ENCODE measurements at regions not wholly inside any gene's neighbourhood (a gene's known extent, or its start where the extent isn't known, plus 50 kb on each side); places are given as distances from the start of the nearest gene placed in this dataset.

DNA sequence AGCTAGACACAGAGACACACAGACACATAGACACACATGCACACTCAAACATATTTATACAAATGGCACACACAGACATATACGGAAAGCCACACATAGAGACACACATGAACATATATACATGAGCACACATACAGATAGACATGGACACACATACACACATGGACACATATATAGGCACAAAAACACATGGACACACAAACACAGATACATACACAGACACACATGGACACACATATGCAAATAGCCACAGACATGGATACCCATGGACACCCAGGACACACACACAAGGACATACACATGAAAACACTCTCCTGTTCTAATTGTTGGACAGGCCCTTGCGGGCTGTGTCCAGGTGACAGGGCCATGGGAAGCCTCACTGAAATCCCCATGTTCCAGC, 160.1 kb downstream of the IRS1 start:
- TF ChIP-seq, protein P1, sequence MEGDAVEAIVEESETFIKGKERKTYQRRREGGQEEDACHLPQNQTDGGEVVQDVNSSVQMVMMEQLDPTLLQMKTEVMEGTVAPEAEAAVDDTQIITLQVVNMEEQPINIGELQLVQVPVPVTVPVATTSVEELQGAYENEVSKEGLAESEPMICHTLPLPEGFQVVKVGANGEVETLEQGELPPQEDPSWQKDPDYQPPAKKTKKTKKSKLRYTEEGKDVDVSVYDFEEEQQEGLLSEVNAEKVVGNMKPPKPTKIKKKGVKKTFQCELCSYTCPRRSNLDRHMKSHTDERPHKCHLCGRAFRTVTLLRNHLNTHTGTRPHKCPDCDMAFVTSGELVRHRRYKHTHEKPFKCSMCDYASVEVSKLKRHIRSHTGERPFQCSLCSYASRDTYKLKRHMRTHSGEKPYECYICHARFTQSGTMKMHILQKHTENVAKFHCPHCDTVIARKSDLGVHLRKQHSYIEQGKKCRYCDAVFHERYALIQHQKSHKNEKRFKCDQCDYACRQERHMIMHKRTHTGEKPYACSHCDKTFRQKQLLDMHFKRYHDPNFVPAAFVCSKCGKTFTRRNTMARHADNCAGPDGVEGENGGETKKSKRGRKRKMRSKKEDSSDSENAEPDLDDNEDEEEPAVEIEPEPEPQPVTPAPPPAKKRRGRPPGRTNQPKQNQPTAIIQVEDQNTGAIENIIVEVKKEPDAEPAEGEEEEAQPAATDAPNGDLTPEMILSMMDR (IDR thresholded peaks at IDR 0.05; ENCODE audit: insufficient read depth, low read depth, low read length, missing control alignments) = no peak
- no peak for DNase-seq (ENCODE audit: low read depth)
- no peak overlapping the region for H3K4me3 ChIP-seq (ENCODE audit: low read depth, low read length)

DNA sequence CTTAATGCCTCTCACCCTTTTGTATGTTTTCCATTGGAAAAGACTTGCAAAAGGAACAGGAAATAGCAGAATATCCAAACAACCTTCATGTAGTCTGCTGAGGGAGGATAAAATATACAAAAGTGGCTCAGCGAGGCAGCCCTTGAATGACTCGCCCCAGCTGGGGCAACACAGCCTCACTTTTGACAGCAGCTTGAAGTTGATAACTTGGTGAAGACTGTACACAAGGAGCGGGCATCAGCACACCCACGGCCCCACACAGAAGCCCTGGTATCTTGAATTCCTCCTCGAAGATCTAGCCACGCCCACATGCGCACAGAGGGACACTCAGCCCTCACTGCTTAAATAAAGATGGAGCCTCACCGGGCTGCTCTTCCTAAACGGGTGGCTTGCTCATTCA, 161.0 kb downstream of the IRS1 start:
- no peak overlapping the region for H3K4me3 ChIP-seq (ENCODE audit: low read depth, low read length)
- TF ChIP-seq, protein P1 (IDR thresholded peaks at IDR 0.05; ENCODE audit: insufficient read depth, low read depth, low read length, missing control alignments) = no peak
- no peak for DNase-seq (ENCODE audit: low read depth)

DNA sequence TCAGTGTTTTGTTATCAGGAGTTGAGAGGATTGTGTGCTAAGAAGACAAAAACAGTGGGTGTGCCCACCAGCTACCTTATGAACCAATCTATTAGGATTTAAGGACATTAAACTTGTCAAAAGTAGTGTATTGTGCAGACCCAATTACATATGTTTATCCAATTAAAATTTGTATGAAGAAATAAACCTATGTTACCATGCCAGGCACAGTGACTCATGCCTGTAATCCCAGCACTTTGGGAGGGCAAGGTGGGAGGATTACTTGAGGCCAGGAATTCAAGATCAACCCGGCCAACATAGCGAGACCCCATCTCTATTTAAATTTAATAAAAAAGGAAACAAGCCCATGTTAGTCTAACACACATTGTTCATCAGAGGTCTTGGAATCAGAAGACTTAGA, 162.2 kb downstream of the IRS1 start:
- TF ChIP-seq, protein P1 (IDR thresholded peaks at IDR 0.05; ENCODE audit: insufficient read depth, low read depth, low read length, missing control alignments) = no peak
- DNase-seq (ENCODE audit: low read depth) = no peak
- H3K4me3 ChIP-seq (ENCODE audit: low read depth, low read length) = no peak overlapping the region

DNA sequence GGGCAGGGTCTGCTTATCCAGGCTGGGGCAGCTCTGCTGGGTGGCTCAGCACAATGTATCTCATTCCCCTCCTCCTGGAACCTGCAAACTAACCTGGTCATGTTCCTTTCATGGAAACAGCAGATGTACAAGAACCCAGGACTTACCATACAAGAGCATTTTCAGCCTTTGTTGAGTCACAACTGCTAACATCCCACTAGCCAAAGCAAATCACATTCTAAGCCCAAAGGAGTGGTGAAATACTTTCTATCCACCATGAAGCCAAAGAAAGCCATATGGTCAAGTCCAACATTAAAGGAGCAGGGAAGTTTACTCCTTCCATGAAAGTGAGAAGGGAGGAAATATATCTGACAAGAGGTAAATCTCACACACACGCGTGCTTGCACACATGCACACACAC, 163.0 kb downstream of the IRS1 start:
- TF ChIP-seq, protein P1 (IDR thresholded peaks at IDR 0.05; ENCODE audit: insufficient read depth, low read depth, low read length, missing control alignments) = no peak
- H3K4me3 ChIP-seq (ENCODE audit: low read depth, low read length) = no peak overlapping the region
- DNase-seq (ENCODE audit: low read depth) = no peak

DNA sequence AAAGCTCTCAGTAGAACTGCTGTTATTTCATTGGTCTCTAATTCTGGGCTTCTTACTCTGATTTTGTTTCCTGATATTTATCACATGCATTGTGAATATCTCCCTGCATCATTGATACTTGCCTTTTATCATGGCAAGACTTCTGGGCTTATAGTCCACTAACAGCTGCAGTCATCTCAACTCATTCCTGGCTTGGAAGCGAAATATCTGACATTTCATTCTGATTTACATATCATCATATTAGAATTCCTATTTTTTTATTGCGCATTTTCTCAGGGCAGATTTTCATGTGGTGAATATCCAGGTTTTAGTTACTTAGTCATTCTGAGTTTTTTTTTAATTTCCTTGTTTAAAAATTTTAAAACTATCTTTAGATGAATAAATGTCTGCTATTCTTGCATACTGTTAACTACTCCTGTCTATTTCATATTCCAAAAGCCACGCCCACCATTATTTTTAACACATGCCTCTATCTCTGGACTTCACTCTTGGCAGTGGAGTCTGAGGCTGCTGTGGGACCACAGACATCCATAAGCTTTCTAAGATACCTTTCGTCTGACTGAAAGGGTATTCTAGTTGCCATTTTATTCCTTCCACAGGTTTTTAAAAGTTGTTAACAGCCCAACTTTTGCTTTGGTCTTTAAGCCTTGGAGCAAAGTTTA, 164.5 kb downstream of the IRS1 start:
- no peak overlapping the region for H3K4me3 ChIP-seq (ENCODE audit: low read depth, low read length)
- TF ChIP-seq, protein P1 (IDR thresholded peaks at IDR 0.05; ENCODE audit: insufficient read depth, low read depth, low read length, missing control alignments) = no peak
- DNase-seq (ENCODE audit: low read depth) = no peak

DNA sequence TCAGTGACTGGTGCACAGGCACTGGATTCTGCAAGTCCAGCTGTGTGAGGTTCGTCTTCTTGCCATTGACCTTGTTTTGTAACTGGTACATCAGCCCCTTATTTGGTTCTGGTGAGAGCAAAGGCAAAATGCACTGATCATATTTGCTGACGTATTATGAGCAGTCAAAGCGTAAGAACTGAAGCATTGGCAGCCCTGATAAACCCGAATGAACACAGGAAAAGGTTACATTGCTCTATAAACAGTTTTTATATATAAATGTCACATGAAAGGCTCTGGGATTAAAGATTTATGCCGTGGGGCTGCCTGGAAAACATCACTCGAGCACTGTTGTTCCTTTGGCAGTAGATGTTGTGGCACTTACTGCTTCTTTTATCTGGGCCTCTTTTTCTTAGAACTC, 167.9 kb downstream of the IRS1 start:
- DNase-seq (ENCODE audit: low read depth) = no peak
- TF ChIP-seq, protein P1 (IDR thresholded peaks at IDR 0.05; ENCODE audit: insufficient read depth, low read depth, low read length, missing control alignments) = no peak
- H3K4me3 ChIP-seq (ENCODE audit: low read depth, low read length) = no peak overlapping the region

DNA sequence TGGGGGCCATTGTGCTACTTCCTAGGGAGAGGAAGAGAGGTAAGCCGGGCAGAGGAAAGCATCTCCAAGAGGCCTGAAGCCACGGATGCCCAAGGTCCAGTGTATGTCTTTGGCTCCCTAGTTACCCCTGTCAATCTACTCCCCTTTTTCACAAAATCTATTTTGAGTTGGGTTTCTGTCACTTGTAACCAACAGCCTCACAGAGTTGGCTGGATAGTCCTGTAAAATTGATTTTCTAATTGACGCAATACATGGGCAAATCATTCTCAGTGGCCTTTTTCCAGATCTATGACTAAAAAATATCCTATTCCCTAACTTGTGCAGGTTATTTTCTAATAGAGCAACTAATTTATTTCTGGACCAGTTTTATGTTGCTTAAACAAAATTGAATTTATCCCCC, 168.4 kb downstream of the IRS1 start:
- TF ChIP-seq, protein P1 (IDR thresholded peaks at IDR 0.05; ENCODE audit: insufficient read depth, low read depth, low read length, missing control alignments) = no peak
- no peak overlapping the region for H3K4me3 ChIP-seq (ENCODE audit: low read depth, low read length)
- no peak for DNase-seq (ENCODE audit: low read depth)
